H1 (cell line): ENCODE measurements at regions not wholly inside any gene's neighbourhood (a gene's known extent, or its start where the extent isn't known, plus 50 kb on each side); places are given as distances from the start of the nearest gene placed in this dataset.

Experiments
- CTCF ChIA-PET: fragments of 300-600 bp; sonication (Branson Sonifier 250); formaldehyde crosslinking; loops from one replicate; lab custom pipeline; 2021; ENCODE audit not compliant: partially characterized antibody; lab: Charles Lee
- POLR2A ChIA-PET: fragments of 300-600 bp; sonication (Branson Sonifier 250); formaldehyde crosslinking; loops from one replicate; lab custom pipeline; 2021; ENCODE audit warnings: inconsistent platforms; ENCODE audit not compliant: partially characterized antibody; lab: Charles Lee
- DNase-seq, 2 experiments: peaks; one replicate each; pipeline versions ENCODE4 v3.0.0 to v3.0.0-alpha.2; 2010 to 2022; ENCODE audit warnings: low spot score in 2 of 2, low read depth in 1 of 2, mixed read lengths in 1 of 2
- FAIRE-seq: peaks from 2 replicates; lab custom pipeline; 2011; peaks lifted over from hg19 to GRCh38; lab: Jason Lieb, UNC
- H2AFZ ChIP-seq: 2 replicates; pipeline ENCODE4 v1.8.1; 2012; ENCODE audit warnings: low read length, inconsistent platforms
- H2AK5ac ChIP-seq: 2 replicates; pipeline ENCODE4 v1.6.1; 2013; ENCODE audit warnings: low read depth, low read length
- H2BK120ac ChIP-seq: replicated peaks from 2 replicates; pipeline ENCODE3; 2013; ENCODE audit warnings: low read depth, low read length, inconsistent platforms
- H2BK12ac ChIP-seq: 2 replicates; pipeline ENCODE4 v1.6.1; 2013; ENCODE audit warnings: low read depth, low read length
- H2BK15ac ChIP-seq: 2 replicates; pipeline ENCODE4 v1.6.1; 2013; ENCODE audit warnings: low read length
- H2BK20ac ChIP-seq: 2 replicates; pipeline ENCODE4 v1.6.1; 2013; ENCODE audit warnings: low read length
- H2BK5ac ChIP-seq: 2 replicates; pipeline ENCODE4 v1.6.1; 2013; ENCODE audit warnings: low read depth, low read length
- H3K14ac ChIP-seq: 2 replicates; pipeline ENCODE4 v1.6.1; 2013; ENCODE audit warnings: inconsistent platforms; ENCODE audit not compliant: insufficient read length
- H3K18ac ChIP-seq: 2 replicates; pipeline ENCODE4 v1.6.1; 2013; ENCODE audit warnings: low read length; ENCODE audit errors: extremely low read depth
- H3K23ac ChIP-seq: 2 replicates; pipeline ENCODE4 v1.6.1; 2013; ENCODE audit warnings: inconsistent platforms; ENCODE audit not compliant: insufficient read length
- H3K23me2 ChIP-seq: 2 replicates; pipeline ENCODE4 v1.6.1; 2013; ENCODE audit warnings: low read depth, low read length
- H3K27ac ChIP-seq: 2 replicates; pipeline ENCODE4 v1.6.1; 2011; ENCODE audit warnings: low read depth, low read length, inconsistent platforms
- H3K27me3 ChIP-seq, 4 experiments: replicated peaks in 1 of 4; 1 replicate in 1 of 4; 2 replicates in 3 of 4; pipeline versions ENCODE4 v1.6.1 to v1.8.1; 2011 to 2013; ENCODE audit warnings: low read length in 3 of 4, mild to moderate bottlenecking in 3 of 4, inconsistent platforms in 2 of 4, mixed read lengths in 2 of 4, moderate library complexity in 1 of 4; ENCODE audit not compliant: control insufficient read depth in 3 of 4, insufficient read depth in 3 of 4; ENCODE audit errors: extremely low read depth in 1 of 4
- H3K36me3 ChIP-seq, 4 experiments: 2 replicates each; pipeline versions ENCODE4 v1.6.1 to v1.8.1; 2011 to 2013; ENCODE audit warnings: mild to moderate bottlenecking in 4 of 4, low read length in 3 of 4, moderate library complexity in 2 of 4, control low read depth in 1 of 4, inconsistent platforms in 1 of 4; ENCODE audit not compliant: insufficient read depth in 4 of 4, control insufficient read depth in 2 of 4
- H3K4ac ChIP-seq: replicated peaks from 2 replicates; pipeline ENCODE3; 2013; ENCODE audit warnings: low read length, low read depth, mixed read lengths, inconsistent platforms; ENCODE audit not compliant: insufficient read length
- H3K4me1 ChIP-seq, 4 experiments: replicated peaks in 1 of 4; 1 replicate in 1 of 4; 2 replicates in 3 of 4; pipeline versions ENCODE4 v1.6.1 to v1.8.1; 2011 to 2013; ENCODE audit warnings: low read length in 3 of 4, inconsistent platforms in 2 of 4, mixed read lengths in 1 of 4; ENCODE audit not compliant: insufficient read depth in 4 of 4, control insufficient read depth in 3 of 4
- H3K4me2 ChIP-seq, 2 experiments: 2 replicates each; pipeline versions ENCODE4 v1.6.1 to v1.8.1; 2011 to 2013; ENCODE audit warnings: low read depth in 2 of 2, low read length in 2 of 2, control low read depth in 1 of 2, inconsistent platforms in 1 of 2, mild to moderate bottlenecking in 1 of 2; ENCODE audit not compliant: insufficient read depth in 1 of 2
- H3K4me3 ChIP-seq, 4 experiments: fragments of 200-600, 300-600 bp in 1 of 4; sonication (generic), shearing (Covaris generic), sonication (Bioruptor Twin) in 1 of 4; 2 replicates each; pipeline versions ENCODE4 v1.5.1 to v1.8.1; 2011 to 2016; ENCODE audit warnings: low read length in 4 of 4, low read depth in 3 of 4, control low read depth in 2 of 4, inconsistent platforms in 2 of 4, mild to moderate bottlenecking in 2 of 4, mixed read lengths in 1 of 4, moderate library complexity in 1 of 4; ENCODE audit not compliant: insufficient read depth in 2 of 4; ENCODE audit errors: extremely low read depth in 1 of 4
- H3K56ac ChIP-seq: replicated peaks from 2 replicates; pipeline ENCODE3; 2013; ENCODE audit warnings: low read depth, mild to moderate bottlenecking, mixed read lengths, low read length, inconsistent platforms; ENCODE audit not compliant: insufficient read length
- H3K79me1 ChIP-seq: 2 replicates; pipeline ENCODE4 v1.6.1; 2013; ENCODE audit warnings: low read depth, low read length, control low read depth
- H3K79me2 ChIP-seq, 2 experiments: 2 replicates each; pipeline versions ENCODE4 v1.6.1 to v1.8.1; 2012 to 2013; ENCODE audit warnings: low read length in 2 of 2, mild to moderate bottlenecking in 2 of 2, inconsistent platforms in 1 of 2; ENCODE audit not compliant: insufficient read depth in 2 of 2, control insufficient read depth in 1 of 2
- H3K9ac ChIP-seq, 4 experiments: replicated peaks in 1 of 4; 1 replicate in 1 of 4; 2 replicates in 3 of 4; pipeline versions ENCODE4 v1.6.1 to v1.8.1; 2011 to 2013; ENCODE audit warnings: low read depth in 3 of 4, low read length in 3 of 4, control low read depth in 2 of 4, mild to moderate bottlenecking in 2 of 4, moderate library complexity in 2 of 4, inconsistent platforms in 1 of 4; ENCODE audit errors: extremely low read depth in 1 of 4
- H3K9me3 ChIP-seq, 2 experiments: 2 replicates each; pipeline versions ENCODE4 v1.6.1 to v1.8.1; 2012 to 2013; ENCODE audit warnings: mild to moderate bottlenecking in 2 of 2, moderate library complexity in 2 of 2, control low read depth in 1 of 2, inconsistent platforms in 1 of 2, low read depth in 1 of 2, low read length in 1 of 2, mixed read lengths in 1 of 2; ENCODE audit not compliant: insufficient read depth in 2 of 2
- H4K20me1 ChIP-seq, 2 experiments: replicated peaks in 1 of 2; 2 replicates each; pipeline versions ENCODE3 to v1.8.1; 2011 to 2013; ENCODE audit warnings: inconsistent platforms in 2 of 2, low read length in 2 of 2, mild to moderate bottlenecking in 1 of 2; ENCODE audit not compliant: insufficient read depth in 2 of 2, control insufficient read depth in 1 of 2
- H4K5ac ChIP-seq: 2 replicates; pipeline ENCODE4 v1.6.1; 2013; ENCODE audit warnings: low read length, low read depth, mixed read lengths, inconsistent platforms; ENCODE audit not compliant: insufficient read length
- H4K8ac ChIP-seq: 2 replicates; pipeline ENCODE4 v1.8.0; 2013; ENCODE audit warnings: mild to moderate bottlenecking, moderate library complexity, low read length, inconsistent platforms; ENCODE audit not compliant: insufficient read depth; ENCODE audit errors: extremely low read depth
- H4K91ac ChIP-seq: replicated peaks from 2 replicates; pipeline ENCODE3; 2013; ENCODE audit warnings: low read length, mixed read lengths, inconsistent platforms; ENCODE audit not compliant: insufficient read length
- BACH1 ChIP-seq: IDR thresholded peaks from 2 replicates; pipeline ENCODE4 v1.6.1; 2012; ENCODE audit warnings: low read length, improper control_type of control experiment
- BRCA1 ChIP-seq: IDR thresholded peaks from 2 replicates; pipeline ENCODE4 v1.6.1; 2012; ENCODE audit warnings: low read depth, low read length, improper control_type of control experiment
- CTBP2 ChIP-seq: IDR thresholded peaks from 2 replicates; pipeline ENCODE4 v1.7.0; 2011; ENCODE audit warnings: borderline replicate concordance, mild to moderate bottlenecking, moderate library complexity, mixed read lengths, low read length; ENCODE audit not compliant: insufficient read depth, insufficient read length
- EZH2 ChIP-seq: fragments of 200-600 bp; sonication (generic); IDR thresholded peaks from 2 replicates; pipeline ENCODE4 v1.7.1; 2012; ENCODE audit warnings: low read depth, mild to moderate bottlenecking, moderate library complexity, low read length, inconsistent platforms; ENCODE audit not compliant: severe bottlenecking
- FOSL1 ChIP-seq: IDR thresholded peaks from 2 replicates; pipeline ENCODE4 v1.6.1; 2011; ENCODE audit warnings: mild to moderate bottlenecking, low read depth, low read length, moderate library complexity; ENCODE audit not compliant: insufficient read depth
- KDM5A ChIP-seq: fragments of 200-600 bp; IDR thresholded peaks from 2 replicates; pipeline ENCODE4 v1.7.1; 2012; ENCODE audit warnings: mild to moderate bottlenecking, low read length, inconsistent platforms, mixed read lengths
- NANOG ChIP-seq: IDR thresholded peaks from 2 replicates; pipeline ENCODE4 v1.6.1; 2011; ENCODE audit warnings: low read length, low read depth, mild to moderate bottlenecking, inconsistent platforms; ENCODE audit not compliant: insufficient read depth, poor library complexity, severe bottlenecking
- RAD21 ChIP-seq, 2 experiments: IDR thresholded peaks in 1 of 2; conservative IDR thresholded peaks in 1 of 2; 2 replicates each; pipeline ENCODE4 v1.6.1; 2011; ENCODE audit warnings: low read depth in 2 of 2, low read length in 2 of 2, improper control_type of control experiment in 1 of 2, inconsistent platforms in 1 of 2, mild to moderate bottlenecking in 1 of 2, moderate library complexity in 1 of 2
- RNF2 ChIP-seq: fragments of 200-900, 300-1000 bp; sonication (generic); IDR thresholded peaks from 2 replicates; pipeline ENCODE4 v1.7.1; 2016; ENCODE audit warnings: borderline replicate concordance, low read depth, mild to moderate bottlenecking, antibody characterized with exemption, low read length; ENCODE audit not compliant: poor library complexity, severe bottlenecking; ENCODE audit errors: missing control alignments
- SIRT6 ChIP-seq: IDR thresholded peaks from one replicate; pipeline ENCODE4 v1.7.1; 2012; ENCODE audit warnings: low read length, inconsistent platforms
- SP1 ChIP-seq: IDR thresholded peaks from 2 replicates; pipeline ENCODE4 v1.6.1; 2011; ENCODE audit warnings: low read depth, low read length
- SUZ12 ChIP-seq: fragments of 200-600 bp; sonication (generic); IDR thresholded peaks from 2 replicates; pipeline ENCODE4 v1.6.1; 2012; ENCODE audit warnings: mild to moderate bottlenecking, inconsistent platforms, low read length, moderate library complexity, mixed read lengths
- TBP ChIP-seq: IDR thresholded peaks from 2 replicates; pipeline ENCODE4 v1.6.1; 2011; ENCODE audit warnings: low read depth, low read length, improper control_type of control experiment
- TCF12 ChIP-seq: IDR thresholded peaks from 2 replicates; pipeline ENCODE4 v1.6.1; 2011; ENCODE audit warnings: low read depth, mild to moderate bottlenecking, low read length
- WGBS, 2 experiments: shearing (Covaris generic) in 1 of 2; methylation state at CpG; one replicate each; pipeline versions ENCODE4 v1.1.6 to v1.1.7; 2013 to 2015; ENCODE audit warnings: low lambda C conversion rate in 2 of 2, mixed read lengths in 2 of 2, inconsistent platforms in 1 of 2, low coverage in 1 of 2, missing lambda C conversion rate in 1 of 2; ENCODE audit not compliant: insufficient replicate concordance in 2 of 2, insufficient coverage in 1 of 2, insufficient read length in 1 of 2; ENCODE audit errors: extremely low coverage in 1 of 2, missing lambda C conversion rate in 1 of 2; 5-methylcytosine and 5-hydroxymethylcytosine counted together

DNA sequence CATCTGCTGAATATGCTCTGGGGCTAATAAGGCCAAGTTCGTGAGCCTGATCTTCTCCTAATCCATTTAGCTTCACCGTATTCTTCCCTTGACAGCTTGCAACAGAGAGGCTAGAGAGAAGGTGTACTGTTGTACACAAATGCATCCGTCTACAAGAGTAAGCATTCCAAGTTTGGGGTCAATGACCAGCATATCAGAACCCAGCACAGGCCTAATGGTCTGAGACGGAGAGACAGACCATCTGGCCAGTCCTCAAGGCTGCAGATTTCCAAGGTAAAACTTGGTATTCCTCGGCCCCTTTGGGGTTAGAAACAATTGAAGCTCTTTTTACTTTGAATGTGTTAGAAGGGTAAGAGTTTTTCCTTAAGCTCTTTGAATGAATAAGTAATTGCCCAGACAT, 481.2 kb upstream of the KLF4 start:
- H4K5ac ChIP-seq = no peak overlapping the region
- POLR2A ChIA-PET = no interaction called here
- no peak overlapping the region for H3K56ac ChIP-seq
- H4K20me1 ChIP-seq = no peaks in the 10 kb centered on the region
- H2BK15ac ChIP-seq = no peak overlapping the region
- no peak overlapping the region for H2BK5ac ChIP-seq
- H3K79me2 ChIP-seq = no peaks in the 10 kb centered on the region
- no peak overlapping the region for H3K27ac ChIP-seq
- H3K14ac ChIP-seq = no peak overlapping the region
- FAIRE-seq = no peak
- no peak overlapping the region for H2AFZ ChIP-seq
- no peak overlapping the region for H3K4me3 ChIP-seq
- H2AK5ac ChIP-seq = no peak overlapping the region
- H3K23ac ChIP-seq = no peak overlapping the region
- no peak overlapping the region for H2BK12ac ChIP-seq
- H3K18ac ChIP-seq = no peak overlapping the region
- no peak for DNase-seq
- H3K9ac ChIP-seq = no peak overlapping the region
- TF ChIP-seq SP1 (no peak), FOSL1 (no peak), SIRT6 (no peak), NANOG (no peak), BACH1 (no peak), TCF12 (no peak), CTBP2 (no peak), KDM5A (no peak), RAD21 (IDR thresholded peaks at IDR 0.05 in 1 of 2, conservative IDR thresholded peaks at IDR 0.05 in 1 of 2; ENCODE audit: low read depth in 2 of 2, low read length in 2 of 2) (no peak), SUZ12 (no peak), EZH2 (no peak), RNF2 (no peak), TBP (no peak), BRCA1 (no peak)
- no peak overlapping the region for H4K91ac ChIP-seq
- H2BK120ac ChIP-seq = no peak overlapping the region
- no peaks in the 10 kb centered on the region for H3K9me3 ChIP-seq
- CTCF ChIA-PET = interaction anchor here (1.0 kb wide), 1 partner anchor 14 kb away, joined by 4 read pairs; no protein-coding TSS in a partner anchor
- H3K4ac ChIP-seq = no peak overlapping the region
- 90% methylated on average over 5 of the region's 5 CpGs; no CpG with 5 or more reads in 1 of the 2 experiments for WGBS, 2 experiments
- H3K27me3 ChIP-seq = no peaks in the 10 kb centered on the region
- no peak overlapping the region for H3K4me2 ChIP-seq
- H3K4me1 ChIP-seq = peaks cover 0 to 3% (median 0%) of the 10 kb centered on the region in 4 experiments; a peak in 2 of 7 replicates
- H3K79me1 ChIP-seq = no peaks in the 10 kb centered on the region
- H2BK20ac ChIP-seq = no peak overlapping the region
- H3K36me3 ChIP-seq = no peaks in the 10 kb centered on the region
- H4K8ac ChIP-seq = no peak overlapping the region
- H3K23me2 ChIP-seq = no peaks in the 10 kb centered on the region
